ENCODE measurements at regions not wholly inside any gene's neighbourhood (a gene's known extent, or its start where the extent isn't known, plus 50 kb on each side); places are given as distances from the start of the nearest gene placed in this dataset.
"Not testable (repeated sequence)": the region's sequence is repeated elsewhere in the genome, so short reads cannot be mapped to it uniquely, and the experiment has no call there.

DNA sequence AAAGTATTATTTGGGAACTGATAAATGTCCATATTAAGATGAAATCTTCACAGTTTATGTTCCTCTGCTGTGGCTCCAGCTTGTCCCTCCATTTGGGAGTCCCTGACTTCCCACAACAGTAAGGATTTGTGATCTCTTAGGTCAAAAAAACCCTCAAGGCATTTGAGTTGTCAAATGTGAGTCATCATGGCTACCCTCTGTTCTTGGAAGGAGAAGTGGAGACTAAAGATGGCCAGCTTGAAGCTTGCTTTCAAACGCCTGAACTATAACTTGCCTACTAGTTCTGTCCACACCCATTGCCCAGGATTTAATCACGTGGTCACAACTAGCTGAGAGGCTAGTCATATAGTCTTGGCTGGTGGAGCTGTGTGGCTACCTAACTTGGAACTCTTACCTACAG is 107.8 kb downstream of the CCNG2 start:
- Histone ChIP-seq H3K36me3 (replicated peaks) (no peaks in the 10 kb centered on the region), H3K4me3 (ENCODE audit: low read depth, low read length) (no peak overlapping the region), H3K27me3 (replicated peaks) (no peaks in the 10 kb centered on the region), H3K27ac (no peak overlapping the region)
- DNase-seq: no peak
- TF ChIP-seq, protein P1, sequence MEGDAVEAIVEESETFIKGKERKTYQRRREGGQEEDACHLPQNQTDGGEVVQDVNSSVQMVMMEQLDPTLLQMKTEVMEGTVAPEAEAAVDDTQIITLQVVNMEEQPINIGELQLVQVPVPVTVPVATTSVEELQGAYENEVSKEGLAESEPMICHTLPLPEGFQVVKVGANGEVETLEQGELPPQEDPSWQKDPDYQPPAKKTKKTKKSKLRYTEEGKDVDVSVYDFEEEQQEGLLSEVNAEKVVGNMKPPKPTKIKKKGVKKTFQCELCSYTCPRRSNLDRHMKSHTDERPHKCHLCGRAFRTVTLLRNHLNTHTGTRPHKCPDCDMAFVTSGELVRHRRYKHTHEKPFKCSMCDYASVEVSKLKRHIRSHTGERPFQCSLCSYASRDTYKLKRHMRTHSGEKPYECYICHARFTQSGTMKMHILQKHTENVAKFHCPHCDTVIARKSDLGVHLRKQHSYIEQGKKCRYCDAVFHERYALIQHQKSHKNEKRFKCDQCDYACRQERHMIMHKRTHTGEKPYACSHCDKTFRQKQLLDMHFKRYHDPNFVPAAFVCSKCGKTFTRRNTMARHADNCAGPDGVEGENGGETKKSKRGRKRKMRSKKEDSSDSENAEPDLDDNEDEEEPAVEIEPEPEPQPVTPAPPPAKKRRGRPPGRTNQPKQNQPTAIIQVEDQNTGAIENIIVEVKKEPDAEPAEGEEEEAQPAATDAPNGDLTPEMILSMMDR (IDR thresholded peaks at IDR 0.05; ENCODE audit: low read depth, low read length, missing control alignments): no peak
- in situ Hi-C loops (cut with HindIII; ENCODE audit: low pct_ligation_motif_present, low sequenced_read_pairs): no loop called here

DNA sequence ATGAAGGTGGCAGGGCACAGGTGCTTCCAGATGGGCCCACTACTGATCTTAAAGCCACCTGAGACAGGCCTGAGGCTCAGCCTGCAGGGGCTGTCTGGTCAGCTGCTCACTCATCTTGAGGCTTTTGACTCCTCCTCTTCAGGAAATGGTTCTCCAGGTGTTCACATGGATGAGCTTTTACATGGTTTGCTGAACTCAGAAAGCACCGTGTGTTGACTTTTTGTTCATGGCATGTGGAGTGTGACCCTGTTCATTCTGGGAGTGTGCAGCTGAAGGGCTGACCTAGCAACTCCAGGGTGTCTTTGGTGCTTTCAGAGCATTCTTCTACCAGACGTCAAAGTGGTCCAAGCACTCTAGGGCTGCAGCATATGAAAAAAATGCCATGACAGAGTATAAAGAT is 111.1 kb downstream of the CCNG2 start:
- Histone ChIP-seq H3K27me3 (replicated peaks) (no peaks in the 10 kb centered on the region), H3K36me3 (replicated peaks) (no peaks in the 10 kb centered on the region), H3K27ac (no peak overlapping the region), H3K4me3 (ENCODE audit: low read depth, low read length) (no peak overlapping the region)
- TF ChIP-seq, protein P1 (IDR thresholded peaks at IDR 0.05; ENCODE audit: low read depth, low read length, missing control alignments): no peak
- in situ Hi-C loops (cut with HindIII; ENCODE audit: low pct_ligation_motif_present, low sequenced_read_pairs): no loop called here
- no peak for DNase-seq

DNA sequence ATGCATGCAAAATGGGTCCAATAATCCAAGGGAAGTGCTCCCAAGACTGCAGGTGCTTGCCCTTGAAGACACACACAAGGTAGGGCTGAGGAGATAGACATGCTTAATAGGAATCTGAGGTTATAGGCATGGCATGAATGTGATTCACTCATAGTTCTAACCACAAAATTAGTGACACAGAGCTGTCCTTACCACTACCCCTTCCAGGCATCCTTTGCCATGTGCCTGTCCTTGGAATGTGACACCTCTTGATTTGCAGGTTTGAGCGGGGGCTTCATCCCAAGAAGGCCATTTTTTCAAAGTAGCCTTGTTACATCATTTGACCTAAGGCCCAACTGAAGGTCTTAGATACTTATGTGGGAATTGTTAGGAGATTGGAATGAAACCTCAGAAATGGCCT is 112.5 kb downstream of the CCNG2 start:
- Histone ChIP-seq H3K36me3 (replicated peaks) (no peaks in the 10 kb centered on the region), H3K27ac (no peak overlapping the region), H3K4me3 (ENCODE audit: low read depth, low read length) (no peak overlapping the region), H3K27me3 (replicated peaks) (no peaks in the 10 kb centered on the region)
- no peak for DNase-seq
- in situ Hi-C loops (cut with HindIII; ENCODE audit: low pct_ligation_motif_present, low sequenced_read_pairs): no loop called here
- TF ChIP-seq, protein P1 (IDR thresholded peaks at IDR 0.05; ENCODE audit: low read depth, low read length, missing control alignments): no peak

DNA sequence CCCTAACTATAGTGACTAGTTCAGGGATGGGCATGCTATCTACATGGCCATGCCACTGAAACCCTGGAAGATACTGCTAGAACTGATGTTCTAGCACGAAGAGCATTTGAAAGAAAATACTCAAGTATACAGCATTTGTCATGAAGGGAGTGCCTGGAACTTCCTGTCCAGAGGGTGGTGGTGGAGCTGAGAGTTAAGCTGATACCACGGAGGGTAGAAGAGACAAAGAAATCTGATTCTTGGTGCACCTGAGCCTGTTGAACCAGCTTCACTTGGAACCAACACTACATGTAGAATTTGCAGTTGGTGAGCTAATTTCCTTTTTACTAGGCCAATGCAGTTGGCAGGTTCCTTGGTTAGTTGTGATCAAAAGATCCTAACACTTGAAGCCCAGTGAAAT is 116.4 kb downstream of the CCNG2 start:
- Histone ChIP-seq H3K27me3 (replicated peaks) (no peaks in the 10 kb centered on the region), H3K27ac (no peak overlapping the region), H3K36me3 (replicated peaks) (no peaks in the 10 kb centered on the region), H3K4me3 (ENCODE audit: low read depth, low read length) (no peak overlapping the region)
- in situ Hi-C loops (cut with HindIII; ENCODE audit: low pct_ligation_motif_present, low sequenced_read_pairs): no loop called here
- DNase-seq: no peak
- TF ChIP-seq, protein P1 (IDR thresholded peaks at IDR 0.05; ENCODE audit: low read depth, low read length, missing control alignments): no peak

DNA sequence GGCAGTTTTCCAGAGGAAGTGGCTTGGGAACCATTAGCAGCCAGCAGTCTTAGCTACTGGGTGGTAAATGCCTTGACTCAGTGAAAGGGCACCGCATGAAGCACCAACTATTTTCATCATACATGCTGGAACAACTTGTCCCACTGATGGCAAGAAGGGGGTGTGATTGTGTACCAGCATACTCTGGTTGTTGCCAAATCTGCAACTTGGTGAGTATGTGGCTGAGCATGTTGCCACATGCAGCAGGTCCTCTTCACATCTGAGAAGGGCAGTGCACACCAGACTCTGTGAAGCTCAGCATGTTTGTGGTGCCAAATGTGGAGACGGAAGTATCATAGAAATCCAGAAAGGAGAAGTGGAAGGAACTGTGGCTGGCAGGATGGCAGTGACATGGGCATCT is 122.1 kb downstream of the CCNG2 start:
- H3K4me3 ChIP-seq (ENCODE audit: low read depth, low read length); in situ Hi-C loops (cut with HindIII; ENCODE audit: low pct_ligation_motif_present, low sequenced_read_pairs); H3K36me3 ChIP-seq (replicated peaks); DNase-seq; H3K27ac ChIP-seq; H3K27me3 ChIP-seq (replicated peaks): not testable (repeated sequence)

DNA sequence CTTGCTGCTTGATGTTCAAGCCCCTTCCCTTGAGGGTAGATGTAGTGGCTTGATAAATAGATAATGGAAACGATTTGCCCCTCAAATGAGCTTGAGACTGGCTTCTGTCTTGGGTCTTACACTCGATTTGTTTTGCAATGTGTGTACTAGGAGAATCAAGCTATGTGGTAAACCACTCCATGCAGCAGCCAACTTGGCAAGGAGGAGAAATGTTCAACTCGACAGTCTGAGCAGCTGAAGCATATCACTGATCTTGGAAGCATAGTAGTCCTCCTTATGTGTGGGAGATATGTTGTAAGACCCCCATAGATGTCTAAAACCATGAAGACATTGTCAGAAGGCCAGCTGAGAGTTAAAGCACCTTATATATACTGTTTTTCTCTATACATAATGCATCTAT is 125.3 kb downstream of the CCNG2 start:
- in situ Hi-C loops (cut with HindIII; ENCODE audit: low pct_ligation_motif_present, low sequenced_read_pairs): no loop called here

More for the DNA sequence above, 125.3 kb downstream of the CCNG2 start:
- H3K27me3 ChIP-seq (replicated peaks): no peaks in the 10 kb centered on the region
- TF ChIP-seq, protein P1 (IDR thresholded peaks at IDR 0.05; ENCODE audit: low read depth, low read length, missing control alignments): no peak
- H3K27ac ChIP-seq: no peak overlapping the region
- H3K4me3 ChIP-seq (ENCODE audit: low read depth, low read length): no peak overlapping the region
- no peaks in the 10 kb centered on the region for H3K36me3 ChIP-seq (replicated peaks)
- no peak for DNase-seq

Measured in brain microvascular endothelial cell (primary cell).